NCI-H2029 (cell line): ENCODE measurements at regions not wholly inside any gene's neighbourhood (a gene's known extent, or its start where the extent isn't known, plus 50 kb on each side); places are given as distances from the start of the nearest gene placed in this dataset.

Experiments used
- DNase-seq: peaks from one replicate; lab custom pipeline; 2025; lab: John Stamatoyannopoulos, UW

- DNase-seq: no peak
Measured at GRCh38 chr10:61356354-61356753, 96.8 kb downstream of the TMEM26 start.

- no peak for DNase-seq
Measured at GRCh38 chr10:61355211-61355610, 98.0 kb downstream of the TMEM26 start.

DNA sequence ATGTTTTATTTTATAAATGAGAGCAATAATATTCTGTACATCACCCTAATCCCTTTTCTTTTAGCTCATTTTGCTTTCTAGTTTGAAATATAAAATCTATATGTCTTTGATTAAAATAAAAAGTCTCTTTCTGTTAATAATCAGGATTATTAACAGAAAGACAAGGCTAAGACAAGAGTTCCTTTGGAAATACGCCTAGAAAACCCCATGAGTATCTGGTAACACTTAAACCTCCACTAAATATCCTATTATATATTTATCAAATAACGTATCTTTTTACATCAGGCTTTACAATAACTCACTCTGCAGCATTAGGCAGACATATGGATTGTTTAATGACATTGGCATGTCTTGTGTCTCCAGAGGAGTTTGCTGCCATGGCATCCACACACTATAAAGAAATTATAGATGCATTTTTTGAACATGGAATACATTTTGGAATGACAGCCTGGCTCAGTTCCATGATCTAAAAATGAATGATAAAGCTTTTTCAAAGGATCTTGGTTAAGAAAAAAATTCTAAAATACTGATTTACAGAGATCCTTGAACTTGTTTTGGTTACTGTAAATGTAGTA is 98.7 kb downstream of the TMEM26 start:
- no peak for DNase-seq

DNA sequence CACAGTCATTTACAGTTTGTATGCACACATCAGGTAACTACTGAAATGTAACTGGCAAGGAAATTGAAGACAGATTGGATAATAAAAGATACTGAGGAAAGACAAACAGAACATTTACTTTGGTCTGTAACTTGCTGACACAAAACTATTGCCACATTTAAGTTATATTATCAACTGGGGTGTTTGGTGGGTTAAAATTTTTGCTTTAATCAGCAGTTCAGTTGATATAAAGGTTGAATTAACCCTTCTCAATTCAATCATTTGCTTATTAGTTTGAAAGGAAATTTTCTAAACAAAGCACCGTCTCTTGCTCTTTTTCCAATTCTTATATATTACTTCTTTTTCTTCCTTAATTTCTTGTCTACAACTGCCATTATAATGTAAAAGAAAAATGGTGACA is 102.4 kb downstream of the TMEM26 start:
- DNase-seq: no peak

DNA sequence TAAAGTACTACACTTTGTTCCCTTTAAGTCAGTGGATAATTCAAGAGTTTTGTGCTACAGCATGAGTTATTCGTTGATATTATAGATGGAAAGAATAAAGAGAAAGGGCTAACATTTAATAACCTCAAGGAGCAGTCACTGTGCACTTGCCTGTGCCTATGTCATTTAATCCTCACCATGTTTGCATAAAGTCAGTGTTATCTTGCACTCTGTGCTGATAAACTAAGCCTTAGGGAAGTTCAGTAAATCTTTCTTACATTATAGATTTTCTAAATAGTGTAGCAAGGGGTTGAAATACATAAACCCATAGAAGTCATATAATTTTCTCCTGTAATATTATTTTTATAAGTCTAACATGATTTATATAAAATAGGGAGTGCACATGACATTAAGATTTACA is 103.1 kb downstream of the TMEM26 start:
- DNase-seq: no peak

DNA sequence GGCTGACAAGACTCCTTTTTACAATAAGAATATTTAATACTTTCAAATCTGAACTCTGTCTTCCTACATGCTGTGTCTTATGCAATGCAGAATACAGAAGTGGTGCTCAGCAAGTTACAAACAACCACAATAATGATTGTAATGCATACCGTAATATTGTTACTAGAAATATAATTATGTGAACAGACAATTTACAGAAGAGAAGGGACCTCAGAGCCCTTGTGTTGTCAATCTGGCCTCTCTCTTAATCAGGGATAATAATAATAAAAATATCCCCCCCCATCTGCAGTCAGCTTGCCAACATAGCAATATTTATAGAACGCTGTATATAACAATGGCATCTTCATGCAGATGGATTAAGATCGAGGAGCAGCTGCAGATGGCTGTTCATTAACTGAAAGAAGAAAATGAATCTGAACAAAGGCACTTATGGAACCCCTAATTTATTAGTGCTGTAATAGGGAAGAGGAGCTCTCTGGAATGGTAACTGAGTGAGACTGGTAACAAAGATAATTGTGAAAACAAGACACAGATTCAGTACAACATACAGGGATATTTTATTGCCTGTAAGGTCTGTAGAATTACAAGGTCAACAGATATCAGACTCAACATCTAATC is 106.3 kb downstream of the TMEM26 start:
- no peak for DNase-seq

DNA sequence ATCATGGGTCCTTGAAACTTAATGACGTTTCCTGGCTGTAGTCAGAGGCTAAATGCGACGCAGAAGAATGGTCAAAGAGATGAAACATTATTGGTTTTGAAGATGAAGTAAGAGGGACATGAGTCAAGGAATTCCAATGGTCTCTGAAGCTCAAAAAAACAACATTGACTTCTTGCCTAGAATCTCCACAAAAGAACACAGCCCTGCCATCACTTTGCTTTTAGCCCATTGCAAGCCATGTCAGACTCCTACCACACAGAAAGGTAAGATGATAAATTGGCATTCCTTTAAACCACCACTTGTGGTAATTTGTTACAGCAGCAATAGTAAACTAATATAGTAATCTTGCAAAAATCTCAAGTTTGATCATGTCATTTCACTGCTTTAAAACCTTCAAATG is 109.4 kb downstream of the TMEM26 start:
- DNase-seq: no peak

GRCh38 chr10:61342858-61343572 is 110.2 kb downstream of the TMEM26 start:
- DNase-seq: no peak

- DNase-seq: no peak
Measured at GRCh38 chr10:61341008-61341407, 112.2 kb downstream of the TMEM26 start.

GRCh38 chr10:61338146-61338545 is 115.0 kb downstream of the TMEM26 start:
- no peak for DNase-seq

DNA sequence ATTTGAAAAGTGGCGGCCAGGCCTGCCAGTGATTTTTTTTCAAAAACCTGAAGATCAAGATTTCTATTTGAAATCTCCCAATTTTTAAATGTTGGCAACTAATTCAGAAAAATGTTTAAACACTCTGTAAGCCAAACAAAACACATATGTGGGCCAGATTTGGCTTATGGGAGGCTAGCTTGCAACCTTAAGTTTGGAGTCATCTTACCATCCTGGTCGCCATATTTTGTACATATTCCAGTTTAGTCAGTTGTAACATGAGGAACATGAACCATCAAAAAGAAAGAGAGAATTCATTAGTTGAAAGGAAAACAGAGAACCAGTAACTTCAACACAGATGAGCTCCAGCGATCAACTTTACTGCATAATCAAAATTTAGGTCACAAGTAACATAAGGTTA is 115.4 kb downstream of the TMEM26 start:
- no peak for DNase-seq

GRCh38 chr10:61336831-61337230 is 116.3 kb downstream of the TMEM26 start:
- no peak for DNase-seq

- no peak for DNase-seq
Measured at GRCh38 chr10:61335359-61335758, 117.8 kb downstream of the TMEM26 start.

DNA sequence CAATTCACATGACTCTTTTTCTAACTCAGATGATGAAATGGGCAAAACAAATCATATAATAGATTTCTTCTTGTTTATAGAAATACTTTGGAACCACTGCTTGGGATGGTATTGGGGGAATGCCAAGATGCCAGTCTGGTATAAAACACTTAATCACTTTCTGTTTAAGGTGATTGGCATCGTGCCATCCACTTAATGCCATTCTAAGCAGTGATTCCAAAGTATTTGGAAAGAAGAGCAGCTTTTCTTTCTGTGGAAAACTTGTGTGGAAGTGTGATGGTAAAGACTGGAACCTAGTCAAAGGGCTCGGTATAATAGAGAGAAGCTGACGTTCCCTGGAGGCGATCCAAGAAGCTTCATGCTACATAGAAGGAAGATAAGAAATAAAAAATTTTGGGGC is 120.6 kb downstream of the TMEM26 start:
- no peak for DNase-seq

DNA sequence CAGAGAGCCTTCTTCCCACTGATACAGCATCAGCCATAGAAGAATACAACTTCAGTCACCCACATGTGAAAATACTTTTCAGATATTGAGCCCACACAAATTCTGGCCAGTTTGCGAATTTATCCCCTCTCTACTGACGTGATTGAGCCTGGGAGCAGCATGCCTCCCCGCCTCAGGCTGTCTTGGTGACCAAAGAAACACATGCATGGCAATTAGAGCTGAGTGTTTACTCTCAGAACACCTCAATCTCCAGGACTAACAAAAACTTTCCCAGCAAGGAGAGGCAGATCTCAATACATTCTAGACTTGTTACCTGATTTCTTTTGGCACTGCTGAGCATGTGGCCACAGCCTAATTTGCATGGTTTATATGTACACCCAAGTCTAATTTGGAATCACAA is 122.5 kb downstream of the TMEM26 start:
- DNase-seq: no peak

DNA sequence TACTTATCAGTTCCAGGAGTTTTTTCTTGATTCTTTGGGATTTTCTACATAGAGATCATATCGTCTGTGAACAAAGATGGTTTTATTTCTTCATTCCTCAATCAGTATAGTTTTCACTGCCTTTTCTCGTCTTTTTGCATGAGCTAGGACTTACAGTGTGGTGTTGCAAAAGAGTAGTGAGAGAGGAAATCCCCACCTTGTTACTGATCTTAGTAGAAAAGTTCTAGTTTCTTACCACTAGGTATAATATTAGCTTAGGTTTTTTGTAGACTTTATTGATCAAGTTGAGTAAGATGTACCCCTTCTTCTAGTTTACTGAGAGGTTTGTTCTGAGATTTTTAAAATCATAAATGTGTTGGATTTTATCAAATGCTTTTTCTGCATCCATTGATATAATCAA is 123.3 kb downstream of the TMEM26 start:
- no peak for DNase-seq

DNA sequence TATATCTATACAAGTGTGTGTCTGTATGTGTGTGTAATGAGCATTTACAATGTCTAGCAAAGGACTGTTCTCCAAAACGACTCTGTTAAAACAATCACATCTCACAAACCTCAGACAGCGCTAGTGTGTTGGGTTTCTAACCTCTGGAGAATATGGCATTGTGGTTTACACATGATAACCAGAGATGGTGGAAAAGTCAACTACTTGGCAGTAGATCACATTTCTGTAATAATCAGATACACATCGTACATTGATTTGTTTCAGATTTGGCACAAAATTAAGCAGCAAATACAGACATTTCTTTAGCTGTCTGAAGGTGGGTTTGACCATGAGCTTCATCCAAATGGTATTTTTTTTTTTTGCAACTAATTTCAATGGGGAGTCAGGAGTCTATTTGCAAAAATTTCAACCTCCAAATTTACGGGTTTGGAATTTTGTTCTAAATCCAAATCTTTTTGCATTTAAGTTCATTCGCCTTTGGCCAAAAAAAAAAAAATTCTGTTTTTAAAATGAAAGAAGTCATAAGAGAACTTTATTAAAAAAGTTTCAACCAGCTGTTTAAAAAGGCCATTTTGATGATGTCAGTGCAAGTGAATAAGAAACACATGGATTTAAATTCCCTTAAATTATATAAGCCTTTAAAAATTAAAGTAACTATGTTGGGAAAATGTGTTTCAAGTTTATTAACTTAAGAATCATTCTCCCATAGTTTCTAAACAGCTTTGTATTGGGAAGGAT is 127.8 kb downstream of the TMEM26 start:
- DNase-seq: no peak

DNA sequence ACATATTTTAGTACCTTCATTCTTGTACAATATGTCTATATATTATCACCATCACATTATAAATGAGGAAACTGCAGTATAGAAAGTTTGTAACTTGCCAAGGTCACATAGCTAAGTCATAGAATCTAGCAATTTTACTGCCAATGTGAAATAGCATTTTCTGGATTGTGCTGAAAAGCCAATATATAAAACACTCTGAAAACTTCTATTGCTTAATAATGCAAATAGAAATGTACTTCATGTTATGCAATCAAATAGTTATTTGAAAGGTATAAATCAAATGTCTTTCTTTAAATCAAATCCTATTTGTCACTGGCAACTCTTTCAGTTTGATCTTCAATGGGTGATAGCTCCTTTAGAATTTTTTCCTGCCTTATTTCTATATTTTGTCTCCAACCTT is 129.5 kb downstream of the TMEM26 start:
- DNase-seq: no peak

- DNase-seq: no peak
Measured at GRCh38 chr10:61321041-61321857, 131.9 kb downstream of the TMEM26 start.

GRCh38 chr10:61320257-61320587 is 133.0 kb downstream of the TMEM26 start:
- no peak for DNase-seq

- DNase-seq: no peak
Measured at GRCh38 chr10:61319386-61320256, 133.6 kb downstream of the TMEM26 start.
